NCI-H526 (cell line): ENCODE measurements at regions not wholly inside any gene's neighbourhood (a gene's known extent, or its start where the extent isn't known, plus 50 kb on each side); places are given as distances from the start of the nearest gene placed in this dataset.

Experiments
- DNase-seq, 2 experiments: peaks; one replicate each; lab custom pipeline; 2025; lab: John Stamatoyannopoulos, UW

DNA sequence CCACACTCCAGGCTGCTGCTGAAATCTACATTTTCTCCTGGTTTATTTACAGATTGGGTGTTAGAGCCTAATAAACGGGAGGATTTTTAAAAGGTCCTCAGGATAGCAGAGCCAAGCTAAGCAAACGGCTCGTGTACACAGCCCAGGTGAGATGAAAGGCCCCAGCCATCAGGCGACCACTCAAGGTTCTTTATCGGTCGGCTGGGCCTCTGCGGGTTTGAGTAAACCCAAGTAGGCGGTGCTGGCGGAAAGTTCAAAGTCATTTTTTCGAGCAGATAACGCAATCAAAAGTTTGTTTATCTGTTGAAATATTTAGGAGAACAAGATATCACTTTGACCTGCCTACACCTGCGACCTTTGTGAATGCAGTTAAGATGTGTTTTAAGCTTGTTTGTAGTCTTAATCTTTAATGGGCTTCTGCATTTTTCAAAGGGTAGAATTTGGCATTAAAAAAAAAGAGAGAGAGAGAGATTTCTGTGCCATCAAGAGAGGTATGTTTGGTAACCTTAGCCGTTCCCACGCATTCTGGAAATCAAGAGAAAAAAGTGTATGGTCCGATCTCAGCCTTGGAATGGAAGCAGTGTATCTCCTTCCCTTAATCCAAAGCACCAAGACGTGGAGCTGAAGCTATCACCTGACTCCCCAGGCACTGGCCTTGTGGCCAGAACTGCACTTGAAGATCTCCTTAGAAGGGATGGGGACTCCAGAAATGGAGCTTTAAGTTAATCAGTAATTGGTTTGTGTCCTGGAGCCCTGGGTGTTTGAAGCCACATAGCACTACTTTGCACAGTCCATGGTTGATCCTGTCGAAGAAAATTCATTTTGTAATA lies 301.7 kb upstream of the IRX5 start:
- no peak for DNase-seq

DNA sequence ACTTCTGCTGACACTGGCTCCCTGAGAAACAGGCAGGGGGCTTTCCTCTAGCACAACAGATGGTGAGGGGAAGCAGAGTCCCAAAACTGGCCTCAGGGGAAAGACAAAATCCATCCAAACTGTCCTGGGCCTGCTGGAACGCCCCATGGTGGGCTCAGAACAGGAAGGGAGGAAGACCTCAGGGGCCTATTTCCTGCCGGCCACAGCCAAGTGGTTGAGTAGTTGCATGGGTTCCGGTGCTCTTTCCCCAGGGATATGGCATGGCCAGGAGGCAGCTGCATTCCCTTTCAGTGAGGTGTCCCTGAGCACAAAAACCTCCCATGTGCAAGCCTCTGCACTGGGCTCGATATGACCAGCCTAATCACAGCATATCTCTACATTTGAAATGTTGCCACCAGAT lies 303.0 kb upstream of the IRX5 start:
- DNase-seq: no peak

DNA sequence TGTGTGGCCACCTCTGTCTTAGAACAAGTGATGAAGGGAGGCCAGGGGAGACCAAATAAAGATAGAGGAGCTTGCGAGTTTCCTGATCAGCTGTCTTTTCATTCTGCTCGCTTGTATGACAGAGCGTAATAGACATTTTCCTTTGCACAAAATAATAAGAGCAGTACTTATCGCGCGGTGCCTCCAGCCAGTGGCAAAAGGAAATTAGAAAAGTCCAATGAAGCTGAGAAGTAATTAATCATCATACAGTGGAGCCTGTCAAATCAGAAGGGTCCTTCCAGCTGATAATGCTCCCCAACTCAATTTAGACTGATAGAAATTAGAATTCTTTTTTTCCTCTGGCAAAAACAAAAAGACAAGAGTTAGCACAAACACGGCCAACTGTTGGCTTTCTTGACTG lies 307.0 kb upstream of the IRX5 start:
- DNase-seq: no peak

DNA sequence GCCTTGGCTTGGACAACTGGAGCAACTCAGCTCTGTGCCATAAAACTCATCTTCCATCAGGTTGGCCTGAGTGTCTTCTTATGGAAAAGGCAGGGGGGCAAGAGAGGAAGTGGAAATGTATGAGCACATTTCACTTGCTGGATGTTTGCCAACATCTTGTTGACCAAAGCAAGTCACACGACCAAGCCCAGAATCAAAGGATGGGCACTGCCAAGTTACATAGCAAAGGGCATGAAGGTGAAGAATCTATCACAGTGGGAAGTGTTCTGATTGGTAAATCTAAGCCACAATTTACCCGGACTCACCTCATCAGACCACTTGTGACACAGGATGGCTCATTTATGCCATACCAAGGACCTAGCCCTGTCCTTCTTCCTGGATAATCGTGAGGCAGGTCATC lies 310.5 kb upstream of the IRX5 start:
- DNase-seq: no peak

DNA sequence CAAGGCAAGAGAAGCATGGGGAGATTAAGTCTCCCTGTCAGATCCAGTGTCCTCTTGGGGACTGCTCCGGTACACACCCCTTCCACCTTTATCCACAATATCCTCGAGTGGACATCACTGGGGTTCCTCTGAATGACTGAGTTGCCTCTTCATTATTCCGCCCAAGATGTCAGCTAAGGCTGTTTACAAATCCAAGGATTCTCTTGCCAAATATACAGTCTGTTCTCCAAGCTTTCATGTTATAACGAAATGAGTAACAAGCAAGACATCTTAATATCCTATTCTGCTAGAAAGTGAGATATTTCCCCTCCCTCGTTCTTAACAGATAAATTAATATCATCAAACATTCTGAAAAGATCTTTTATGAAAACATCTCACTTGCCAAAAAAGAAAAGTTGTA lies 314.1 kb upstream of the IRX5 start:
- no peak for DNase-seq

DNA sequence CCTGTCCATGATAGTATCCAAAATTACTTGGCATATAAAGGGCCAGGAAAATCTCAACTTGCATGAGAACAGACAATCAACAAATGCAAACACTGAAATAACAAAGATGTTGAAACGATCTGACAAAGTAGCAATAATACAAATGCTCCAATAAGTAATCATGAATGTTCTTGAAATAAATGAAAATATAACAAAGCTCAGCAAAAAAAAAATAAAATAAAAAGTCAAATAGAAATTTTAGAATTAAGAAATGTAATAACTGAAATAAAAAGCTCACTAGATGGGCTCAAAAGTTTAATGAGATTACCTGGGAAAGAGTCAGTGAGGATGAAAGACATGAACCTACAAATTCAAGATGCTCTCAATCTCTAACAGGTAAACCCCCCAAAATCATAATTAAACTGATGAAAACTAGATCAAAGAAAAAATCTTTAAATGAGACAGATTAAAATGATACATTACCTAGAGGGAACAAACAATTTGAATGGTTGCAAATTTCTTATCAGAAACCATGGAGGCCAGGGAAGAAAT lies 319.0 kb upstream of the IRX3 start:
- no peak for DNase-seq

DNA sequence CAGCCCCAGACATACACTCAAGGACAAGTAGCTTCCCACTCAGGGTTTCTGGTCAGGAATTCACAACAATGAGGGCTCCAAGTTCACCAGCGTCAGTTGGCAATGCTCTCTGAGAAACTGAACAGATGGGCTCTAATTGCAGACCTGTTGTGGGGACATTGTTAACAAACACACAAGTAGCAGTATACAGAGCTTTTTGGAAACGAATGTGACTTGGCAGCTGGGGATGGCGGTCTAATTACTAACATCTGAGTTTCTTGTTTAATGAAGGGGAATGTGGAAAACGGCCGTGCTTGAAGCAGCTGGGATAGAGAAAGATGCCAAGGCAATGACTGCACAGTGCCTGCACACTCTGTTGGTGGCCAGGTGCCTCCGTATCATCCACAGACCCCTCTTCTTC lies 316.1 kb upstream of the IRX3 start:
- DNase-seq: no peak

DNA sequence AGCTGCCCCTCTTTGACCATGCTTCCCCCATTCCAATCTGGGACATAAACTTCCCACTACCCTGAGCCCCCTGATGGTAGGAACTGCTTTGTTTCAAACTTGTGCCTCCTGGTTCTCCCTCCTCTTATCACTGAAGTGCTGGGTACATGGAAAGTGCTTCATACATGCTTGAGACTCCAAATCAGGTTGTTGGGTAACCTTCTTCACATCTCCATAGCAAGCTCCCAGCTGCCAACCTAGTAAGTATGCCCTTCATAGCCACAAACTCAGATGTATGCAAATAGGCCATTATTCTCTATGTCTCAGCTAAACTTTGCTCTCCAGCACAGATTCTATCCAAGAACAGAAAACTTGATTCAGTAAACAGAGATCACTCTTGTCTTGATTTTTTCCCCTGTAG lies 310.6 kb upstream of the IRX3 start:
- DNase-seq: no peak

DNA sequence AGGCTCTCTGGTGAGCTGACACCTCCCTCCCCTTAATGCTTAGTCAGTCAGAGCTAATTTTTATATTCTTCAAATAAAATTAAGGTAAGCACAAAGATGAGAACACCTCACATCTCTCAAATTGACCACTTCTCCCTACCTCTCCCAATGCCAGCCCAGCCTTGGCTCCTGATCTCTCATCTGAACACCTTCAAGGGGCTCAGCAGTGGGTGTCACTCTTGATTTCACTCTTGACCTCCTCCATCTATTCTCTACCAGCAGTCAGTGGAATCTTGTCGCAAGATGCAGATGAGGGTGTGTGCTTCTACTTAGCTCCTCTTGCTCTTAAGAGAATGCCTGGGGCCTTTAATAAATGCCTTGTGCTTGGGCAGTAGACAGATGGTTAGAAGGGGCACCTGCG lies 309.0 kb upstream of the IRX3 start:
- no peak for DNase-seq

DNA sequence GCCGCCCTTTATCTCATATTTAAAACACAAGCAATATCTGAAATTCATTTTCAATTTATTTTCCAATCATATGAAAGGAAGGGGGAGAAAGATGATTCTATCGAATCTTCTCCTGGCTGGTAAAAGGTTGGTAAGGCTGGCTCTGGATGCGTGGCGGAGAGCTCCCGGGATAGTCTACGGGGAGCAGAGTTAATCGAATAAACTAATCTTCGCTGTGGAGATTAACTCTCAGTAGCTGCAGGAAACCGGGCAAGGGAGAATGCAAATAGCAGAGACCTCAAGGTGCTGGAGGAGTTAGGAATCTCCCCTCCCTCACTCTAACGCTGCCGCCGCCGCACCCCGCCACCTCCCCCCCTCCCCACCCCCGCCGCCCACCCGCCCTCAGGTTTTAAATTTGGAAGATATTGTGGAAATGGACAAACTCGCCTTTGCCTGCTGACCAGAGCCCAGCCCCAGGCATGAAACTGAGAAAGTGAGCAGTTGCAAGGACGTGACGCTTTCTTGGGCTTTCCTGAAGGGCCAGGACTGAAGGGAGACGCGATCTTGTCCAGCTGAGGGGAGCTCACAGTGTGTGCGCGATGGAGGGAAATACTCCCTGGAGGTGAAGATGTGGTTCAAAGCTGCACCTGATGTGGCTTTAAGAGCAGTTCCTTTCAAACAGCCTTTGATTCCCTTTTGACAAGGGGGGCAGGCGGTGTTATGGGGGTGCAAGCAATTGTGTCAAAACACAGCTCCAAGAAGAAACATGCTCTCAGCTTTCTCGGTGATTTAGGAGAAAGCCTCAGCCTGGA lies 308.2 kb upstream of the IRX3 start:
- no peak for DNase-seq

DNA sequence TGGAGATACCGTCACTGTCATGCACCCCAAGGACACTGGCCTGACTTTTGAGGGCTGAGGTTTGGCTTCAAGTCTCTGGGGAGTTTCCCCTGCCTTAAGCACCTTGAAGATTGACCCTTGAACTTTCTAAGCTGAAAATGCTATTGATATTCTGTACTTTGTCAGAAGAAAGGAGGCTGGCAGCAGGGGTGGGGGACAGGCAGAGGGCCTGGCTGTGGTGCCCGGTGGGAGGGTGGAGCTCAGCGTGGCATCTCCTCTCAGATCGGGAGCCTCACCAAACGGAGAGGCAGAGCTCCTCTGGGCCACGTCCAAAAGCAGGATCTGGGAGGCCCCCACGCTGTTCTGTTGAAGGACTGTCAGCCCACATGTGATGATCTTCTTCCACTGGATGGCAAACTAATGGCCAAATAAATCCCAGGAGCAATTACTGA lies 305.2 kb upstream of the IRX3 start:
- no peak for DNase-seq

DNA sequence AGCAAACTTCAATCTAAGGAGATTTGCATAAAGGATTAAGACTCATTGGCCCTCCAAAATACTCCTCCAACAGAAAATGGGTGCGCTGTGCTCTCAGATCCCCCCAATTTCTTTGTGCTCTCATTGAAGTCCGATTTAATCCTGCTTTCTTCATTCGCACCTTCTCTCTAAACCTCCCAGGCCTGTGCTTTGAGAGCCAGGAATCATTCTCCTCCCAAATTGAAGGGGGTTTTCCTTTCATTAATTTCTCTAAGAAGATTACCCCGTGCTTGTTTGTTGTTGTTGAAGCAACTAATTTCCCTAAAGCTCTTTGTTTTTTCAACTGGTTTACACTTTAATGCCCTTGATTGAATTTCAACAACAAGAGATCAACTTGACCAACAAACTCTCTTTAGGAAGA lies 304.2 kb upstream of the IRX3 start:
- DNase-seq: no peak

DNA sequence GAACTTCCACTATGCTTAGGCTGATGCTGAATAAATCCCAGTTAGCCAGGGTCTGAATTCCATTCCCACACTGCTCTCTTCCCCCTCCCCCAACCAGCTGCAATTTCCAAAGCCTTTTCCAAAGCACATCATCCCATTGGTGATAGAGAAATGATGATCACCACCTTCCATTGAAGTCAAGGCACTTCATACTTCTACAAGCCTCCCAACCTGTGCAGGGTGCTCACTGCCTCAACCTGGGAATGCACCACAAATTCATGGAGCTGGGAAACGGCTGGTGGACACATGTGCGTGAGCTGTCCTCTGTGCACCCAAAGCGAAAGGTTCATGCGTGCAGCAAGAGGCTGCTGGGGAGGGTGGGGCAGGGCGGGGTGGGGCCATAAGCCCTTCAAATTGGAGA lies 302.7 kb upstream of the IRX3 start:
- no peak for DNase-seq

DNA sequence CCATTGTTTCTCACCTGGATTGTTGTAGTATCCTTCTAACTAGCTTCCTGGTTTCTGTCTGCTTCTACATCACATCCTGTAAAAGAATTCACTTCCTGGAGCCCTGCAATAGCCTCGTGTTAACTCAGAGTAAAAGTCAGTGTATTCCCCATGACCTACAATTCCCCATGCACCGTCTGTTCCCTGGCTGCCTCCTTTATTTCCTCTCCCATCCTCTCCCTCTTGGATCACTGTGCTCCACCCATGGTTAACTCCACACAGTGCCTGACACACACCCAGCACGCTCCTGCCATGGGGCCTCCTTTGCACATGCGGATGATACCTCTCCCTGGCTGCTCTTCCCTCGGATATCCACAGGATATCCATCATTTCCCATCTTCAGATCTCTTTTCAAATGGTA lies 301.4 kb upstream of the IRX3 start:
- DNase-seq: no peak

DNA sequence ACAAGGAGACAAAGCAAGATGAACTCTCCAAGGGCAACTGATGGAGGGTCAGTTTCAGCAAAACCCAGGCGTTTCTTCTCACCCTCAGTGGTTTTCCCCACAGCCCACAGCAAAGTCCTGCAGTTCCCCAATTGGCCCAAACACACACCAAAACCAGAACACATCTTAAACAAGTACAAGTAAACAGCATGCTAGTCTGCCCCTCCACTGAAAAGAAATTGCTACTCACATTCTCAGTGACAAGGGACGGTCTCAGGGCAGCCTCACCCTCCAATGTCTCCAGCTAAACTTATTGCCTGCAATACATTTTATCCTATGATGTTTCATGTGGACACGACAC lies 300.6 kb upstream of the IRX3 start:
- no peak for DNase-seq

DNA sequence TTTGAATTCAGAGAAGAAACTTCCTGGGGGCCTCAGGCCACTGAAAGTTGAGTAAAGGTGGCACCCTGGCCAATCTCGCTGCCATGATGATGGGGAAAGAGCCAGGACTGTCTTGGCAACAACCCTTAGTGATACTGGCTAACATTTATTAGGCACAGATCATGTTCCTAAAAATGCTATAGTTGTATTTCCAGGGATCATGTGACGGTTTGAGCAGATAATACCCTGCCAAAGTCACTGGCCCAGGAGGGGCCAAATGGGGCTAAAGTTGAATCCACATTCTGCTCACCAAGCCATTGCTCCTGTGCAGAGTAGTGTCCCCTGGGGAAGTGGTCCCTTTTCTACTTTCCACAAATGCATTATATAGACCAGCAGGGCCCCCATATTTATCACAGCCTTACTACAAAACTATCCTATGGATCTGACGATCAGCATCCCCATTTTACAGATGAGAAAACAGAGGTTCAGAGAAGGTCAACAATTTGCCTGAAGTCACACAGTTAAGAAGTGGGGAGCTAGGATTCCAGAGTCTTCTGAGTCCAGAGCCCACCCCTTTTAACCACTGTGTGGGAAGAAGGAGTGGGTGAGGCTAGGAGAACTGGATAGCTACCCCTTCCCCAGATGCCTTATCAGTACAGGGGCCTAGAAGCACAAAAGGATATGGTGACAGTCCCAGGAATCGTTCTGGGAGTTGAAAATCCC lies 300.0 kb upstream of the IRX3 start:
- DNase-seq: no peak

DNA sequence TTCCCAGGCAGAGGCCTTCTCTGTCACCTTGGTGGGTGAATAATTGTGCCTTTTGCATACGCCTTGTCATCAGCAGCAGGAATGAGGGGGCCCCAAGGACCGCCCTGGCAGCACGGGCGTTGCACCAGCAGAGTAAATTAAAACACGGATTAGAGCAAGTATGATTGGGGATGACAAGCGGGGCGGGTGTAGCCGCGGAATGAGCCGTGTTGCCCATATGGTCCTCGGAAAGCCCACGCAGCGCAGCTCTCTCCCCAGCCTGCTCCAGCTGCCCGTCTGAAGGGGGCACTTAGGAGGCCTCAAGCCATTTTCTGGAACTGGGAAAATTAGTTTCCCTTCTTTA lies 299.4 kb upstream of the IRX3 start:
- no peak for DNase-seq

DNA sequence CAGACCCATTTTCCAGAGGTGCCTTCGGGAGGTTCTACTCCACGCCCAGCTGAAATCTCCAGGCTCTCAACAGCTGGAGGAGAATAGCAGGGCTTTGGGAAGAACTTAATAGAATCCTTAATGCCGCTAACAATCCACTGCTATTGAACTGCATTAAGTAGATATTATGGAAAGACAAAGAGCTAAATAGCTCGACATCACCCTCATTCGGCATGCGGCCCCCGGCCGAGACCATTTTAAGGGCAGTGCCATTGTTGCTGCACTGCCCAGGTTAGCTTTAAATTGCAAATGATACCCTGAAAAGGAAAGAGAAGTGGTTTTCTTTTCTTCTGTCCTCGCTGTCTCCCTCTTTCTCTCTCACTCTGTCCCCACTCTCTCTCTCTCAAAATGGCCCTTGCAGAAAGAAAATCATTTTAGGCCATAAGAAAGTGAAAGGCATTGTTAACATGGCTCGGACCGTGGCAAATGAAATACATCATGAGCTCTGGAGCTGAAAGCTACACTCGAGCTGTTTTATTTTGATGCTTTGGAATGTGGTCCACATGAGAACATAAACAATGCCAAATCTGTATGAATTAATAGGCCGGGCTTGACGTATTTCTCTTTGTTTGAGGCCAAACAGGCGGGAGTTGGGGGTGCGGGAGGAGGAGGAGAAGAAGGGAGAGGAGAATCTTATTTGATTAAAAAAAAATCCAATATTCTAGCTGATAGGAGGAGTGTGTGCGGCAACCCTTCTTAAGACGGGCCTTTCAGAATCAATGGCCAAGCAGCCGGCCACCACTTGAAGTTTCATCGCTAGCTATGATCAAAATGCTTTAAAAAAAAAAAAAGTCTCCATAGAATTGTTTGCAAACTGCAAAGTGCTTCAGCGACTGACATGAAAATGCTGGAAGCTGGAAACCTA lies 298.8 kb upstream of the IRX3 start:
- no peak for DNase-seq

DNA sequence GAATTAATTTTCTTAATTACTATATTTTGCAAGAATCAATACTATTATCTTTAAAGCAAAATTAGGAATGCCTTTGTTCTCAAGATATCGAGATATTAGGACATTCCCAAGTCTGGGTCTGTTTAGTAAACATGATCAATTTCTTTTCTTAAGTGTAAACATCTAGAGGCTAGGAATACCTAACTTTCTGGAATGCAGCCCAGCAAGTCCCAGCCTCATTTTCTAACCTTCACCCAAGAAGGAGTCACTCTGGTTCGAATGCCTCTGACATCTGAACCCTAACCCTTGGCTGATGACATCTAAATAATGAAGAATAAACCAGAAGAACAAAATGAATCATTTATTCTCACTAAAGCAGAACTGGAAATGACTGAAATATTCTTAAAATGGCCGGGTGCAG lies 297.5 kb upstream of the IRX3 start:
- DNase-seq: no peak

DNA sequence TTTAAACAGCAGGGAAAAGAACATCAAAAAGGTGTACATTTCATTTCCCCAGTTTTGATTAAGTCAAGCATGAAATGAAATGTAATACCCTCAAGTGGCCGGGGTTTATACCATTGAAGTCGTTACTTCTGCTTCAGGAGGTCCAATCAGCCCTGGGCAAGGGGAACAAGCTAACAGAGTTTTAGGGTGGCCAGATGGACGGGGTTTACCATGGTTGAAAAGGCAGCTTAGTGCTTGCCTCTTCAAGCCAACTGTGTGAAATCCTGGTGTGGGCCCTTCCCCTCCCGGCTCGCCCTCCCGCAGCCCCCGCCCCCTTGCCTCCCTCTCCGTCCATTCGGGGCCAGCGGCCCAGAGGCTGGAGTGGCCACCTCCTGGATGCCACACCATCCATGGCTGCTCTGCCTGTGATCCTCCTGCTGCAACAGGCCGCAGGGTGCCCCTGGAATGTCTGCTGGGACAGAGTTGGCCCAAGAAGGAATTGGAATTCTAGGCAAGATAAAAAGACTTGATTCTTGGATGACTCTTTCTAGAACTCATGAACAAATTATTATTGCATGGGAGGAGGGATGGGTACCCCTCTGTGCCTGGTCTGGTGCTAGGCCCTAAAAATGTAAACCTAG lies 296.2 kb upstream of the IRX3 start:
- DNase-seq: no peak

DNA sequence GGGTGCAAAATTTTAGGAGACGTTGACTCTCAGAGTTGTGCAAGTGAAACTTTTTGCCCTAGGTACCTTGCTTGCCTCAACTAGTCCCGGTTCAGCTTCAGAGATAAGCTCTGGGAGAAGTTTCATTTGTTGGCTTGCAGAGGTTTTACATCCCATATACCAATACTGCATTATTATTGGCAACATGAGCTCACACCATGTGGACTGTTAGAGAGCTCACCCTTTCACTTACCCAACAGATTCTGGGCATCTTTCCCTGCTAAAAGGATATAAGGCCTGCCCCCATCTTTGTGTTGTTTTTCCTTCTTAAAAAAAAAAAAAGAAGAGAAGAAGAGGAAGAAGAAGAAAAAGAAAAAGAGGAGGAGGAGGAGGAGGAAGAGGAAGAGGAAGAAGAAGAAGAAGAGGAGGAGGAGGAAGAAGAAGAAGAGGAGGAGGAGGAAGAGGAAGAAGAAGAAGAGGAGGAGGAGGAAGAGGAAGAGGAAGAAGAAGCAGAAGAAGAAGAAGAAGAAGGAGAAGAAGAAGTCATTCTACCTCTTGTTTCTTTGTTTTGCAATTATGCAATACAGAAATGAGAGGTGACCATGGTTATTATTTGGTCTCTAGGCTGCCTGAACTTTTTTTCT lies 292.6 kb upstream of the IRX3 start:
- no peak for DNase-seq
